ENCODE measurements at regions not wholly inside any gene's neighbourhood (a gene's known extent, or its start where the extent isn't known, plus 50 kb on each side); places are given as distances from the start of the nearest gene placed in this dataset.
A peak's percentile ranks its signal among the peaks of the same experiment; 100 is the strongest.

- TF ChIP-seq CTCF (IDR thresholded peaks at IDR 0.05; ENCODE audit: insufficient read depth, low read depth, low read length) (no peak), EZH2 (IDR thresholded peaks at IDR 0.05; ENCODE audit: insufficient read depth, low read length) (no peak)
- Histone ChIP-seq H3K9ac (ENCODE audit: low read length) (no peak overlapping the region), H3K4me2 (ENCODE audit: low read length) (no peak overlapping the region), H3K27ac (ENCODE audit: low read depth, low read length) (no peak overlapping the region), H3K4me1 (ENCODE audit: insufficient read depth, low read length) (peaks cover 23% of the 10 kb centered on the region), H4K20me1 (ENCODE audit: insufficient read depth, low read length) (no peaks in the 10 kb centered on the region), H3K36me3 (ENCODE audit: insufficient read depth, low read length) (no peaks in the 10 kb centered on the region), H2AFZ (ENCODE audit: low read depth, low read length) (no peak overlapping the region), H3K27me3 (ENCODE audit: insufficient read depth, low read length) (no peaks in the 10 kb centered on the region), H3K9me3 (ENCODE audit: insufficient read depth, low read depth, low read length) (no peaks in the 10 kb centered on the region), H3K79me2 (ENCODE audit: insufficient read depth, low read length) (no peaks in the 10 kb centered on the region), H3K4me3 (ENCODE audit: insufficient read depth, low read depth, low read length) (no peak overlapping the region)
- H3K36me3 Mint-ChIP-seq (ENCODE audit: low read depth, unreplicated experiment), result no peaks in the 10 kb centered on the region
- DNase-seq (ENCODE audit: low read depth) (no peak), FAIRE-seq (no peak)
- peaks cover 3% of the 10 kb centered on the region for H3K9me3 Mint-ChIP-seq (ENCODE audit: unreplicated experiment)
- no peak overlapping the region for H3K4me3 Mint-ChIP-seq (ENCODE audit: unreplicated experiment)
- H3K4me1 Mint-ChIP-seq (ENCODE audit: low read depth, unreplicated experiment), result peaks cover 29% of the 10 kb centered on the region
- no peak overlapping the region for H3K27ac Mint-ChIP-seq (ENCODE audit: unreplicated experiment)
- H3K27me3 Mint-ChIP-seq (ENCODE audit: low read depth, unreplicated experiment), result peaks cover 7% of the 10 kb centered on the region
Measured at GRCh38 chr13:23955064-23955463, 57.8 kb upstream of the C1QTNF9B start.

- H3K9me3 ChIP-seq (ENCODE audit: insufficient read depth, low read depth, low read length), result no peaks in the 10 kb centered on the region
- H3K4me2 ChIP-seq (ENCODE audit: low read length), result peak overlapping the region; percentile 69
- peak overlapping the region; percentile 45 for H2AFZ ChIP-seq (ENCODE audit: low read depth, low read length)
- FAIRE-seq (peak; percentile 69), DNase-seq (ENCODE audit: low read depth) (peak; percentile 81)
- no peak overlapping the region for H3K4me3 Mint-ChIP-seq (ENCODE audit: unreplicated experiment)
- H3K36me3 Mint-ChIP-seq (ENCODE audit: low read depth, unreplicated experiment), result no peaks in the 10 kb centered on the region
- peaks cover 30% of the 10 kb centered on the region for H3K4me1 Mint-ChIP-seq (ENCODE audit: low read depth, unreplicated experiment)
- no peak overlapping the region for H3K27ac ChIP-seq (ENCODE audit: low read depth, low read length)
- peaks cover 23% of the 10 kb centered on the region for H3K4me1 ChIP-seq (ENCODE audit: insufficient read depth, low read length)
- no peak overlapping the region for H3K4me3 ChIP-seq (ENCODE audit: insufficient read depth, low read depth, low read length)
- H3K27me3 Mint-ChIP-seq (ENCODE audit: low read depth, unreplicated experiment), result peaks cover 7% of the 10 kb centered on the region
- no peaks in the 10 kb centered on the region for H3K27me3 ChIP-seq (ENCODE audit: insufficient read depth, low read length)
- H3K27ac Mint-ChIP-seq (ENCODE audit: unreplicated experiment), result no peak overlapping the region
- H3K36me3 ChIP-seq (ENCODE audit: insufficient read depth, low read length), result no peaks in the 10 kb centered on the region
- no peak overlapping the region for H3K9ac ChIP-seq (ENCODE audit: low read length)
- no peak for TF ChIP-seq EZH2 (IDR thresholded peaks at IDR 0.05; ENCODE audit: insufficient read depth, low read length)
- no peak for TF ChIP-seq CTCF (IDR thresholded peaks at IDR 0.05; ENCODE audit: insufficient read depth, low read depth, low read length)
- peaks cover 3% of the 10 kb centered on the region for H3K9me3 Mint-ChIP-seq (ENCODE audit: unreplicated experiment)
- H3K79me2 ChIP-seq (ENCODE audit: insufficient read depth, low read length), result no peaks in the 10 kb centered on the region
- H4K20me1 ChIP-seq (ENCODE audit: insufficient read depth, low read length), result no peaks in the 10 kb centered on the region
Measured at GRCh38 chr13:23956106-23956505, 58.8 kb upstream of the C1QTNF9B start.

- H3K36me3 ChIP-seq (ENCODE audit: insufficient read depth, low read length), result no peaks in the 10 kb centered on the region
- H3K9me3 ChIP-seq (ENCODE audit: insufficient read depth, low read depth, low read length), result no peaks in the 10 kb centered on the region
- no peak overlapping the region for H2AFZ ChIP-seq (ENCODE audit: low read depth, low read length)
- H3K27ac ChIP-seq (ENCODE audit: low read depth, low read length), result no peak overlapping the region
- Mint-ChIP-seq H3K27me3 (ENCODE audit: low read depth, unreplicated experiment) (peaks cover 7% of the 10 kb centered on the region), H3K36me3 (ENCODE audit: low read depth, unreplicated experiment) (no peaks in the 10 kb centered on the region), H3K9me3 (ENCODE audit: unreplicated experiment) (no peaks in the 10 kb centered on the region), H3K4me1 (ENCODE audit: low read depth, unreplicated experiment) (peaks cover 28% of the 10 kb centered on the region), H3K27ac (ENCODE audit: unreplicated experiment) (no peak overlapping the region), H3K4me3 (ENCODE audit: unreplicated experiment) (no peak overlapping the region)
- no peak for TF ChIP-seq CTCF (IDR thresholded peaks at IDR 0.05; ENCODE audit: insufficient read depth, low read depth, low read length)
- TF ChIP-seq EZH2 (IDR thresholded peaks at IDR 0.05; ENCODE audit: insufficient read depth, low read length), result no peak
- peaks cover 16% of the 10 kb centered on the region for H3K4me1 ChIP-seq (ENCODE audit: insufficient read depth, low read length)
- FAIRE-seq, result no peak
- no peak overlapping the region for H3K9ac ChIP-seq (ENCODE audit: low read length)
- H3K4me3 ChIP-seq (ENCODE audit: insufficient read depth, low read depth, low read length), result no peak overlapping the region
- no peak overlapping the region for H3K4me2 ChIP-seq (ENCODE audit: low read length)
- DNase-seq (ENCODE audit: low read depth), result no peak
- H4K20me1 ChIP-seq (ENCODE audit: insufficient read depth, low read length), result no peaks in the 10 kb centered on the region
- no peaks in the 10 kb centered on the region for H3K27me3 ChIP-seq (ENCODE audit: insufficient read depth, low read length)
- H3K79me2 ChIP-seq (ENCODE audit: insufficient read depth, low read length), result no peaks in the 10 kb centered on the region
Measured at GRCh38 chr13:23957981-23958380, 60.7 kb upstream of the C1QTNF9B start.

All from astrocyte (in vitro differentiated cells and primary cell).